ENCODE measurements at regions not wholly inside any gene's neighbourhood (a gene's known extent, or its start where the extent isn't known, plus 50 kb on each side); places are given as distances from the start of the nearest gene placed in this dataset.

DNA sequence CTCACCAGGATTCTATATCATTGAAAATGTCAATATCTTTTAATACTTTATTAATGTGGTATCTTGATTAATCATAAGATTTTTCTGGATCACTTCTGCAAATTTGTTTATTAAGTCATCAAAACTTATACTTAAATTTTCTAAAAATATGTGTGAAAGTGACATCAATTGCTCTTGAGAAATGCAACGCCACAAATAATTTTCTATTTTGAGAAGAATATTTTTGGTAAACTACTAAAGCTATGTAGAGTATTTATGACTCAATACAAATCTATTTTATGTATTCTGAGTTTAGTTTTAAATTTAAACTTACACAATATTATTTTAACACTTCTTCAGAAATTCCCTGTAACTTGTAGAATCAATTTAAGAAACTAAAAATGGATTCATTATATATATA, 263.3 kb downstream of the RASSF9 start:
- DNase-seq (ENCODE audit: low read depth, low spot score) (no peak), FAIRE-seq (no peak)
- no peak overlapping the region for H3K27ac ChIP-seq (ENCODE audit: insufficient read depth, low read depth, low read length)
- H3K4me3 ChIP-seq (replicated peaks in 1 of 3; ENCODE audit: insufficient read depth in 1 of 3, low read depth in 1 of 3, low read length in 3 of 3), result no peak overlapping the region
- no peak overlapping the region for H2AFZ ChIP-seq (ENCODE audit: low read depth, low read length)
- no peak overlapping the region for H3K4me2 ChIP-seq (ENCODE audit: insufficient read depth, low read length)
- H4K20me1 ChIP-seq (replicated peaks; ENCODE audit: control insufficient read depth, extremely low read depth, insufficient read depth, low read length), result no peaks in the 10 kb centered on the region
- dilution Hi-C loops (cut with MboI; ENCODE audit: extremely low pct_ligation_motif_present, low sequenced_read_pairs), result no loop called here
- H3K4me1 ChIP-seq (ENCODE audit: control insufficient read depth, extremely low read depth, insufficient read depth, low read length), result no peaks in the 10 kb centered on the region
- H3K79me2 ChIP-seq (ENCODE audit: control insufficient read depth, insufficient read depth, low read length), result no peaks in the 10 kb centered on the region
- H3K27me3 ChIP-seq (ENCODE audit: control insufficient read depth in 2 of 2, insufficient read depth in 2 of 2, low read length in 2 of 2), result no peaks in the 10 kb centered on the region
- no peaks in the 10 kb centered on the region for H3K36me3 ChIP-seq (ENCODE audit: control insufficient read depth in 2 of 2, extremely low read depth in 1 of 2, insufficient read depth in 2 of 2, low read length in 2 of 2)
- no peak overlapping the region for H3K9ac ChIP-seq (replicated peaks; ENCODE audit: extremely low read depth, insufficient read depth, low read length)
- no peaks in the 10 kb centered on the region for H3K9me1 ChIP-seq (replicated peaks; ENCODE audit: control insufficient read depth, extremely low read depth, insufficient read depth, low read length)
- BruUV-seq (replicated peaks), result no TSS peak
- POLR2A ChIA-PET, result interaction anchor here (0.7 kb wide), 1 partner anchor 1648 kb away, joined by 3 read pairs; no protein-coding TSS in a partner anchor
- no peaks in the 10 kb centered on the region for H3K9me3 ChIP-seq (replicated peaks; ENCODE audit: control insufficient read depth, insufficient read depth, low read length)
- CTCF ChIA-PET, result interaction anchor here (1.8 to 2.1 kb wide), 2 partner anchors 15 to 294 kb away, joined by 5 to 10 read pairs; no protein-coding TSS in a partner anchor
- intact Hi-C loops (cut with micrococcal nuclease), result loop anchor here (10.0 kb wide), 1 partner anchor 98 kb away; no protein-coding TSS in a partner anchor
- no peak for TF ChIP-seq GATA2 (IDR thresholded peaks at IDR 0.05; ENCODE audit: insufficient read depth, insufficient read length, low read depth, low read length)
- TF ChIP-seq, protein P1, sequence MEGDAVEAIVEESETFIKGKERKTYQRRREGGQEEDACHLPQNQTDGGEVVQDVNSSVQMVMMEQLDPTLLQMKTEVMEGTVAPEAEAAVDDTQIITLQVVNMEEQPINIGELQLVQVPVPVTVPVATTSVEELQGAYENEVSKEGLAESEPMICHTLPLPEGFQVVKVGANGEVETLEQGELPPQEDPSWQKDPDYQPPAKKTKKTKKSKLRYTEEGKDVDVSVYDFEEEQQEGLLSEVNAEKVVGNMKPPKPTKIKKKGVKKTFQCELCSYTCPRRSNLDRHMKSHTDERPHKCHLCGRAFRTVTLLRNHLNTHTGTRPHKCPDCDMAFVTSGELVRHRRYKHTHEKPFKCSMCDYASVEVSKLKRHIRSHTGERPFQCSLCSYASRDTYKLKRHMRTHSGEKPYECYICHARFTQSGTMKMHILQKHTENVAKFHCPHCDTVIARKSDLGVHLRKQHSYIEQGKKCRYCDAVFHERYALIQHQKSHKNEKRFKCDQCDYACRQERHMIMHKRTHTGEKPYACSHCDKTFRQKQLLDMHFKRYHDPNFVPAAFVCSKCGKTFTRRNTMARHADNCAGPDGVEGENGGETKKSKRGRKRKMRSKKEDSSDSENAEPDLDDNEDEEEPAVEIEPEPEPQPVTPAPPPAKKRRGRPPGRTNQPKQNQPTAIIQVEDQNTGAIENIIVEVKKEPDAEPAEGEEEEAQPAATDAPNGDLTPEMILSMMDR (IDR thresholded peaks at IDR 0.05; ENCODE audit: extremely low read depth in 1 of 2, insufficient read depth in 1 of 2, low read depth in 1 of 2, low read length in 2 of 2), result no peak

DNA sequence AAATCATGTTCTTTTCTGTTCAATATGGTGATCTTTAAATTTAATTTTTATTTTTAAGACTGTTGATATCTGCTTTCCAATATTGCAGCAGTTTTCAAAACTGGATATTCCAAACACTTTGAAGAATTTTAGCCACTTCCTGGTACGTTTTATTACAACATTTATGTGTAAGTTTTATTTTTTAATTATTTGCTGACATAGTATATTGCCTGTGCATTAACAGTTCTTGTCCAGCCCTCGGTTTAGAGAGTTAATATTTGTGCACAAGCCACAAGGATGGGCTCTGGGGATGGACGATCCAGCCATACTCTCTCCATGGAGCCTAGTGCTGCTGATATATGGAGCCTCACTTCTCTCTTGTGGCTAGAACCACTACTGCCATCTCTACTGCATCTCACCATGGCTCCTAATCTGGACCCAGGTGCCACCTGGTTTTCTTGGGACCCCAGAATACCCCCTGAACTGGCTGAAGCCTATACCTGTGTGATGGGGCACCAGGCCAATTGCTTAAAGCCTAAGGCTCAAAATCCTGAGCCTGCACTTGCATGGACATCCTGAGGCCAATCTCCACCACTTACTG, 262.5 kb downstream of the RASSF9 start:
- no TSS peak for BruUV-seq (replicated peaks)
- no peak for DNase-seq (ENCODE audit: low read depth, low spot score)
- intact Hi-C loops (cut with micrococcal nuclease), result loop anchor here (2.0 to 10.0 kb wide), 3 partner anchors 53 to 347 kb away; no protein-coding TSS in a partner anchor
- Histone ChIP-seq H3K9ac (replicated peaks; ENCODE audit: extremely low read depth, insufficient read depth, low read length) (no peak overlapping the region), H3K36me3 (ENCODE audit: control insufficient read depth in 2 of 2, extremely low read depth in 1 of 2, insufficient read depth in 2 of 2, low read length in 2 of 2) (no peaks in the 10 kb centered on the region), H3K4me1 (ENCODE audit: control insufficient read depth, extremely low read depth, insufficient read depth, low read length) (no peaks in the 10 kb centered on the region), H3K4me3 (replicated peaks in 1 of 3; ENCODE audit: insufficient read depth in 1 of 3, low read depth in 1 of 3, low read length in 3 of 3) (no peak overlapping the region), H3K79me2 (ENCODE audit: control insufficient read depth, insufficient read depth, low read length) (no peaks in the 10 kb centered on the region), H3K9me1 (replicated peaks; ENCODE audit: control insufficient read depth, extremely low read depth, insufficient read depth, low read length) (no peaks in the 10 kb centered on the region), H4K20me1 (replicated peaks; ENCODE audit: control insufficient read depth, extremely low read depth, insufficient read depth, low read length) (no peaks in the 10 kb centered on the region), H3K9me3 (replicated peaks; ENCODE audit: control insufficient read depth, insufficient read depth, low read length) (no peaks in the 10 kb centered on the region), H3K27me3 (ENCODE audit: control insufficient read depth in 2 of 2, insufficient read depth in 2 of 2, low read length in 2 of 2) (no peaks in the 10 kb centered on the region), H3K27ac (ENCODE audit: insufficient read depth, low read depth, low read length) (no peak overlapping the region), H2AFZ (ENCODE audit: low read depth, low read length) (no peak overlapping the region), H3K4me2 (ENCODE audit: insufficient read depth, low read length) (no peak overlapping the region)
- ChIA-PET CTCF (interaction anchor here (1.8 to 8.3 kb wide), 3 partner anchors 15 to 296 kb away, joined by 5 to 437 read pairs (median 10); no protein-coding TSS in a partner anchor), POLR2A (interaction anchor here (0.7 kb wide), 1 partner anchor 1647 kb away, joined by 3 read pairs; no protein-coding TSS in a partner anchor)
- dilution Hi-C loops (cut with MboI; ENCODE audit: extremely low pct_ligation_motif_present, low sequenced_read_pairs), result no loop called here
- no peak for FAIRE-seq
- no peak for TF ChIP-seq EZH2 (IDR thresholded peaks at IDR 0.05; ENCODE audit: borderline replicate concordance, low read depth, low read length, severe bottlenecking)
- no peak for TF ChIP-seq FOS (IDR thresholded peaks at IDR 0.05; ENCODE audit: borderline replicate concordance, insufficient read depth, low read length)
- no peak for TF ChIP-seq GATA2 (IDR thresholded peaks at IDR 0.05; ENCODE audit: insufficient read depth, insufficient read length, low read depth, low read length)
- TF ChIP-seq POLR2AphosphoS5 (IDR thresholded peaks at IDR 0.05; ENCODE audit: insufficient read depth, low read depth, low read length), result no peak
- TF ChIP-seq, protein P1 (IDR thresholded peaks at IDR 0.05; ENCODE audit: extremely low read depth in 1 of 2, insufficient read depth in 1 of 2, low read depth in 1 of 2, low read length in 2 of 2), result no peak
- TF ChIP-seq JUN (IDR thresholded peaks at IDR 0.05; ENCODE audit: borderline replicate concordance, insufficient read depth, insufficient read length, low read depth), result no peak
- TF ChIP-seq POLR2A (IDR thresholded peaks at IDR 0.05; ENCODE audit: low read depth, low read length), result no peak
- TF ChIP-seq, protein P2, sequence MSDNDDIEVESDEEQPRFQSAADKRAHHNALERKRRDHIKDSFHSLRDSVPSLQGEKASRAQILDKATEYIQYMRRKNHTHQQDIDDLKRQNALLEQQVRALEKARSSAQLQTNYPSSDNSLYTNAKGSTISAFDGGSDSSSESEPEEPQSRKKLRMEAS (IDR thresholded peaks at IDR 0.05; ENCODE audit: insufficient read depth, insufficient read length), result no peak
- no peak for TF ChIP-seq MYC (IDR thresholded peaks at IDR 0.05; ENCODE audit: low read depth, low read length)
